ENCODE measurements at regions not wholly inside any gene's neighbourhood (a gene's known extent, or its start where the extent isn't known, plus 50 kb on each side); places are given as distances from the start of the nearest gene placed in this dataset.

DNA sequence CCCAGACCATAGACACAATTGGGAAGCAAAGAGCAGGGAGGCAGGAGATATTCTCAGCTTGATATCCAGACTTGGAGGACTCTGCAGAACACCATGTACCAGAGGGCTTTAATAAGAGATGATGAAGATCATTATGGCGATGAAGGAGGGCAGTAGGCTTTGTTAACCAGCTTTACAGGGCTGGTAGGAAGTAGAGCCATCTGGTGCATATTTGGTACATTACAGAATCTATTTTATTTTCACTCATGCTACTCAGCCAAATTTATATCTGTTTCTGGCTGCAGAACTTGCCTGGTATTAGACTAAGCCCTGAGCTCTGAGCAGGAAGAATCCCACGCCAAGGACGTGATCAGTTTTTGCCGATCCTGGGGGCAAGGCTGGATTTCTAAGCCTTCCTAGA is 61.8 kb upstream of the SYT6 start:
- TF ChIP-seq, protein P1, sequence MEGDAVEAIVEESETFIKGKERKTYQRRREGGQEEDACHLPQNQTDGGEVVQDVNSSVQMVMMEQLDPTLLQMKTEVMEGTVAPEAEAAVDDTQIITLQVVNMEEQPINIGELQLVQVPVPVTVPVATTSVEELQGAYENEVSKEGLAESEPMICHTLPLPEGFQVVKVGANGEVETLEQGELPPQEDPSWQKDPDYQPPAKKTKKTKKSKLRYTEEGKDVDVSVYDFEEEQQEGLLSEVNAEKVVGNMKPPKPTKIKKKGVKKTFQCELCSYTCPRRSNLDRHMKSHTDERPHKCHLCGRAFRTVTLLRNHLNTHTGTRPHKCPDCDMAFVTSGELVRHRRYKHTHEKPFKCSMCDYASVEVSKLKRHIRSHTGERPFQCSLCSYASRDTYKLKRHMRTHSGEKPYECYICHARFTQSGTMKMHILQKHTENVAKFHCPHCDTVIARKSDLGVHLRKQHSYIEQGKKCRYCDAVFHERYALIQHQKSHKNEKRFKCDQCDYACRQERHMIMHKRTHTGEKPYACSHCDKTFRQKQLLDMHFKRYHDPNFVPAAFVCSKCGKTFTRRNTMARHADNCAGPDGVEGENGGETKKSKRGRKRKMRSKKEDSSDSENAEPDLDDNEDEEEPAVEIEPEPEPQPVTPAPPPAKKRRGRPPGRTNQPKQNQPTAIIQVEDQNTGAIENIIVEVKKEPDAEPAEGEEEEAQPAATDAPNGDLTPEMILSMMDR (IDR thresholded peaks at IDR 0.05) = no peak
- TF ChIP-seq POLR2AphosphoS5 (IDR thresholded peaks at IDR 0.05) (no peak), POLR2A (IDR thresholded peaks at IDR 0.05) (no peak)

Data from prostate gland (tissue), 2 donors.